ENCODE measurements at regions not wholly inside any gene's neighbourhood (a gene's known extent, or its start where the extent isn't known, plus 50 kb on each side); places are given as distances from the start of the nearest gene placed in this dataset.

- Histone ChIP-seq H3F3A (replicated peaks; ENCODE audit: insufficient read depth) (no peaks in the 10 kb centered on the region), H3K79me2 (ENCODE audit: insufficient read depth) (no peaks in the 10 kb centered on the region), H3K27ac (ENCODE audit: low read depth in 2 of 2, low read length in 1 of 2) (no peak overlapping the region), H3K4me2 (no peak overlapping the region), H3K9me2 (no peaks in the 10 kb centered on the region), H3K4me3 (ENCODE audit: low read depth in 2 of 2, low read length in 1 of 2) (no peak overlapping the region), H3K9me3 (0 out of 2 replicates have a peak, but pooled peaks cover 3% of the 10 kb centered on the region), H3K9ac (no peak overlapping the region), H3K36me3 (replicated peaks in 1 of 2; ENCODE audit: control insufficient read depth in 1 of 2, insufficient read depth in 2 of 2, low read length in 1 of 2) (no peaks in the 10 kb centered on the region), H2AFZ (ENCODE audit: low read depth) (no peak overlapping the region), H3K4me1 (ENCODE audit: control insufficient read depth in 1 of 2, insufficient read depth in 2 of 2, low read depth in 1 of 2, low read length in 1 of 2) (no peaks in the 10 kb centered on the region; a peak in 1 of 4 replicates), H3K27me3 (ENCODE audit: insufficient read depth) (no peaks in the 10 kb centered on the region), H4K20me1 (ENCODE audit: insufficient read depth) (no peaks in the 10 kb centered on the region)
- no peak for DNase-seq
- TF ChIP-seq NFIC (IDR thresholded peaks at IDR 0.05; ENCODE audit: borderline replicate concordance): no peak
- no peak for TF ChIP-seq FOXJ3 (CRISPR knock-in tag; IDR thresholded peaks at IDR 0.05)
- no peak for TF ChIP-seq TAF1 (IDR thresholded peaks at IDR 0.05; ENCODE audit: borderline replicate concordance, low read depth, low read length)
- TF ChIP-seq ZBTB33 (IDR thresholded peaks at IDR 0.05; ENCODE audit: borderline replicate concordance, low read depth): no peak
- no peak for TF ChIP-seq EP300 (IDR thresholded peaks at IDR 0.05; ENCODE audit: borderline replicate concordance in 1 of 2, low read depth in 1 of 2, low read length in 1 of 2)
- no peak for TF ChIP-seq TCF12 (IDR thresholded peaks at IDR 0.05)
- no peak for TF ChIP-seq EZH2phosphoT487 (IDR thresholded peaks at IDR 0.05; ENCODE audit: borderline replicate concordance, low read depth)
- TF ChIP-seq POLR2AphosphoS5 (IDR thresholded peaks at IDR 0.05; ENCODE audit: low read depth, low read length): no peak
- TF ChIP-seq MXI1 (IDR thresholded peaks at IDR 0.05; ENCODE audit: low read depth, low read length): no peak
- TF ChIP-seq RAD21 (IDR thresholded peaks at IDR 0.05; ENCODE audit: low read length): no peak
- TF ChIP-seq MAX (IDR thresholded peaks at IDR 0.05; ENCODE audit: low read depth): no peak
- TF ChIP-seq, protein P1, sequence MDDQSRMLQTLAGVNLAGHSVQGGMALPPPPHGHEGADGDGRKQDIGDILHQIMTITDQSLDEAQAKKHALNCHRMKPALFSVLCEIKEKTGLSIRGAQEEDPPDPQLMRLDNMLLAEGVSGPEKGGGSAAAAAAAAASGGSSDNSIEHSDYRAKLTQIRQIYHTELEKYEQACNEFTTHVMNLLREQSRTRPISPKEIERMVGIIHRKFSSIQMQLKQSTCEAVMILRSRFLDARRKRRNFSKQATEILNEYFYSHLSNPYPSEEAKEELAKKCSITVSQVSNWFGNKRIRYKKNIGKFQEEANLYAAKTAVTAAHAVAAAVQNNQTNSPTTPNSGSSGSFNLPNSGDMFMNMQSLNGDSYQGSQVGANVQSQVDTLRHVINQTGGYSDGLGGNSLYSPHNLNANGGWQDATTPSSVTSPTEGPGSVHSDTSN (IDR thresholded peaks at IDR 0.05): no peak
- no peak for TF ChIP-seq GABPA (IDR thresholded peaks at IDR 0.05; ENCODE audit: low read depth)
- POLR2A ChIA-PET: no interaction called here
- 73% methylated on average over 3 of the region's 3 CpGs for WGBS (ENCODE audit: low lambda C conversion rate)
- CTCF ChIA-PET: no interaction called here
Observed at GRCh38 chr3:159029306-159030026, 227.6 kb downstream of the MFSD1 start.

GRCh38 chr3:159030138-159030670 lies 228.3 kb downstream of the MFSD1 start:
- H3K4me3 ChIP-seq (ENCODE audit: low read depth in 2 of 2, low read length in 1 of 2): no peak overlapping the region
- no peaks in the 10 kb centered on the region; a peak in 1 of 4 replicates for H3K4me1 ChIP-seq (ENCODE audit: control insufficient read depth in 1 of 2, insufficient read depth in 2 of 2, low read depth in 1 of 2, low read length in 1 of 2)
- H3K9me2 ChIP-seq: no peaks in the 10 kb centered on the region
- no peaks in the 10 kb centered on the region for H3K27me3 ChIP-seq (ENCODE audit: insufficient read depth)
- POLR2A ChIA-PET: no interaction called here
- no peaks in the 10 kb centered on the region for H3K79me2 ChIP-seq (ENCODE audit: insufficient read depth)
- no peak overlapping the region for H3K4me2 ChIP-seq
- no peaks in the 10 kb centered on the region for H3K36me3 ChIP-seq (replicated peaks in 1 of 2; ENCODE audit: control insufficient read depth in 1 of 2, insufficient read depth in 2 of 2, low read length in 1 of 2)
- H3K9me3 ChIP-seq: 0 out of 2 replicates have a peak, but pooled peaks cover 3% of the 10 kb centered on the region
- H3K9ac ChIP-seq: no peak overlapping the region
- H4K20me1 ChIP-seq (ENCODE audit: insufficient read depth): no peaks in the 10 kb centered on the region
- CTCF ChIA-PET: no interaction called here
- WGBS (ENCODE audit: low lambda C conversion rate): 47% methylated on average over 1 of the region's 1 CpG
- no peak for DNase-seq
- no peaks in the 10 kb centered on the region for H3F3A ChIP-seq (replicated peaks; ENCODE audit: insufficient read depth)
- H2AFZ ChIP-seq (ENCODE audit: low read depth): no peak overlapping the region
- no peak overlapping the region for H3K27ac ChIP-seq (ENCODE audit: low read depth in 2 of 2, low read length in 1 of 2)
- TF ChIP-seq FOXM1 (IDR thresholded peaks at IDR 0.05; ENCODE audit: low read depth) (no peak), FOXJ3 (CRISPR knock-in tag; IDR thresholded peaks at IDR 0.05) (no peak), RFX5 (IDR thresholded peaks at IDR 0.05; ENCODE audit: low read length) (no peak), MAX (IDR thresholded peaks at IDR 0.05; ENCODE audit: low read depth) (no peak), EZH2phosphoT487 (IDR thresholded peaks at IDR 0.05; ENCODE audit: borderline replicate concordance, low read depth) (no peak), TEAD4 (IDR thresholded peaks at IDR 0.05; ENCODE audit: borderline replicate concordance, insufficient read depth) (no peak), SMC3 (IDR thresholded peaks at IDR 0.05; ENCODE audit: low read depth, low read length) (no peak), YY1 (IDR thresholded peaks at IDR 0.05; ENCODE audit: low read depth) (no peak), RCOR1 (IDR thresholded peaks at IDR 0.05; ENCODE audit: low read length) (no peak), POLR2AphosphoS5 (IDR thresholded peaks at IDR 0.05; ENCODE audit: low read depth, low read length) (no peak), EP300 (IDR thresholded peaks at IDR 0.05; ENCODE audit: borderline replicate concordance in 1 of 2, low read depth in 1 of 2, low read length in 1 of 2) (no peak)
- TF ChIP-seq, protein P2, sequence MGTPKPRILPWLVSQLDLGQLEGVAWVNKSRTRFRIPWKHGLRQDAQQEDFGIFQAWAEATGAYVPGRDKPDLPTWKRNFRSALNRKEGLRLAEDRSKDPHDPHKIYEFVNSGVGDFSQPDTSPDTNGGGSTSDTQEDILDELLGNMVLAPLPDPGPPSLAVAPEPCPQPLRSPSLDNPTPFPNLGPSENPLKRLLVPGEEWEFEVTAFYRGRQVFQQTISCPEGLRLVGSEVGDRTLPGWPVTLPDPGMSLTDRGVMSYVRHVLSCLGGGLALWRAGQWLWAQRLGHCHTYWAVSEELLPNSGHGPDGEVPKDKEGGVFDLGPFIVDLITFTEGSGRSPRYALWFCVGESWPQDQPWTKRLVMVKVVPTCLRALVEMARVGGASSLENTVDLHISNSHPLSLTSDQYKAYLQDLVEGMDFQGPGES (IDR thresholded peaks at IDR 0.05; ENCODE audit: low read depth, low read length): no peak
- TF ChIP-seq, protein P1 (IDR thresholded peaks at IDR 0.05): no peak
